ENCODE measurements at regions not wholly inside any gene's neighbourhood (a gene's known extent, or its start where the extent isn't known, plus 50 kb on each side); places are given as distances from the start of the nearest gene placed in this dataset.

GRCh38 chr3:24622138-24622537 lies 127.5 kb upstream of the THRB start:
- H3K79me2 ChIP-seq (replicated peaks; ENCODE audit: insufficient read depth, low read length), result no peaks in the 10 kb centered on the region
- H3K27ac ChIP-seq (ENCODE audit: low read length), result no peak overlapping the region
- H3K4me3 ChIP-seq (ENCODE audit: low read length), result no peak overlapping the region
- H3K9me3 ChIP-seq (ENCODE audit: low read length), result no peaks in the 10 kb centered on the region
- no peak overlapping the region for H3K4me2 ChIP-seq (ENCODE audit: low read length)
- no peaks in the 10 kb centered on the region for H3F3A ChIP-seq (ENCODE audit: insufficient read depth, low read length, poor library complexity, severe bottlenecking)
- no peaks in the 10 kb centered on the region for H4K20me1 ChIP-seq (ENCODE audit: insufficient read depth)
- no peaks in the 10 kb centered on the region for H3K9me2 ChIP-seq (ENCODE audit: insufficient read depth, low read length)
- no peak overlapping the region for H2AFZ ChIP-seq (ENCODE audit: low read depth, low read length)
- H3K27me3 ChIP-seq (ENCODE audit: insufficient read depth, low read depth, low read length), result no peaks in the 10 kb centered on the region
- H3K36me3 ChIP-seq (ENCODE audit: insufficient read depth, low read length), result no peaks in the 10 kb centered on the region
- no peak for TF ChIP-seq EZH2 (IDR thresholded peaks at IDR 0.05; ENCODE audit: borderline replicate concordance, insufficient read depth, low read length, poor library complexity, severe bottlenecking)
- no peak overlapping the region for H3K9ac ChIP-seq (ENCODE audit: low read length)

DNA sequence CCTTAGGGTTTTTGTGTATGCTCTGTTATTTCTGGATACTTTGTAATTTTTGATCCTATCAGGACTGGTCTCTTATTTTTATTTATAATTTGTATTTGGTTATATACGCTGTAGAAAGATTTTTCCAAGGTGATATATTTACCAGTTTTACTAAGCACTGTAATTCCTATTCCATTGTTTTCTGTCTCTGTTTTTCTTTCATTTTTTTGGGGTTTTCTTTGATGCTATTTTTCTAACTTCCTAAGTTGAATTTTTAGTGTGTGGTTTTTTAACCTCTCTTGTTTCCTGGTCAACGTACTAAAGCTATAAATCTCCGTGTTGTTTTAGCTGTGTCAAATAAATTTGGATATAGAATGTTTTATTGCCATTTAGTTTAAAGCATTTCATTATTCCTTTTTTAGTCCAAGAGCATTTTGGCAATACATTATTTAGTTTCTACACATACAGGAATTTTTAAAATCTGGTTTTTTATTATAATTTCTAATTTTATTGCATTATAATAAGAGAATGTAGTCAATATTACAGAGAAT lies 128.1 kb upstream of the THRB start:
- Histone ChIP-seq H3K9ac (ENCODE audit: low read length) (no peak overlapping the region), H4K20me1 (ENCODE audit: insufficient read depth) (no peaks in the 10 kb centered on the region), H2AFZ (ENCODE audit: low read depth, low read length) (no peak overlapping the region), H3K4me2 (ENCODE audit: low read length) (no peak overlapping the region), H3K9me3 (ENCODE audit: low read length) (no peaks in the 10 kb centered on the region), H3K9me2 (ENCODE audit: insufficient read depth, low read length) (no peaks in the 10 kb centered on the region), H3K79me2 (replicated peaks; ENCODE audit: insufficient read depth, low read length) (no peaks in the 10 kb centered on the region), H3K27ac (ENCODE audit: low read length) (no peak overlapping the region), H3F3A (ENCODE audit: insufficient read depth, low read length, poor library complexity, severe bottlenecking) (no peaks in the 10 kb centered on the region), H3K4me3 (ENCODE audit: low read length) (no peak overlapping the region), H3K36me3 (ENCODE audit: insufficient read depth, low read length) (no peaks in the 10 kb centered on the region), H3K27me3 (ENCODE audit: insufficient read depth, low read depth, low read length) (no peaks in the 10 kb centered on the region)
- TF ChIP-seq RAD21 (conservative IDR thresholded peaks at IDR 0.05) (no peak), MXI1 (conservative IDR thresholded peaks at IDR 0.05; ENCODE audit: poor library complexity, severe bottlenecking) (no peak), EZH2 (IDR thresholded peaks at IDR 0.05; ENCODE audit: borderline replicate concordance, insufficient read depth, low read length, poor library complexity, severe bottlenecking) (no peak), REST (IDR thresholded peaks at IDR 0.05; ENCODE audit: borderline replicate concordance) (no peak), POLR2AphosphoS5 (IDR thresholded peaks at IDR 0.05) (no peak), EP300 (conservative IDR thresholded peaks at IDR 0.05; ENCODE audit: poor library complexity, severe bottlenecking) (no peak), SMC3 (conservative IDR thresholded peaks at IDR 0.05; ENCODE audit: poor library complexity) (no peak), TAF1 (IDR thresholded peaks at IDR 0.05; ENCODE audit: low read depth) (no peak)
- TF ChIP-seq, protein P1, sequence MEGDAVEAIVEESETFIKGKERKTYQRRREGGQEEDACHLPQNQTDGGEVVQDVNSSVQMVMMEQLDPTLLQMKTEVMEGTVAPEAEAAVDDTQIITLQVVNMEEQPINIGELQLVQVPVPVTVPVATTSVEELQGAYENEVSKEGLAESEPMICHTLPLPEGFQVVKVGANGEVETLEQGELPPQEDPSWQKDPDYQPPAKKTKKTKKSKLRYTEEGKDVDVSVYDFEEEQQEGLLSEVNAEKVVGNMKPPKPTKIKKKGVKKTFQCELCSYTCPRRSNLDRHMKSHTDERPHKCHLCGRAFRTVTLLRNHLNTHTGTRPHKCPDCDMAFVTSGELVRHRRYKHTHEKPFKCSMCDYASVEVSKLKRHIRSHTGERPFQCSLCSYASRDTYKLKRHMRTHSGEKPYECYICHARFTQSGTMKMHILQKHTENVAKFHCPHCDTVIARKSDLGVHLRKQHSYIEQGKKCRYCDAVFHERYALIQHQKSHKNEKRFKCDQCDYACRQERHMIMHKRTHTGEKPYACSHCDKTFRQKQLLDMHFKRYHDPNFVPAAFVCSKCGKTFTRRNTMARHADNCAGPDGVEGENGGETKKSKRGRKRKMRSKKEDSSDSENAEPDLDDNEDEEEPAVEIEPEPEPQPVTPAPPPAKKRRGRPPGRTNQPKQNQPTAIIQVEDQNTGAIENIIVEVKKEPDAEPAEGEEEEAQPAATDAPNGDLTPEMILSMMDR (IDR thresholded peaks at IDR 0.05; ENCODE audit: poor library complexity, severe bottlenecking), result no peak

DNA sequence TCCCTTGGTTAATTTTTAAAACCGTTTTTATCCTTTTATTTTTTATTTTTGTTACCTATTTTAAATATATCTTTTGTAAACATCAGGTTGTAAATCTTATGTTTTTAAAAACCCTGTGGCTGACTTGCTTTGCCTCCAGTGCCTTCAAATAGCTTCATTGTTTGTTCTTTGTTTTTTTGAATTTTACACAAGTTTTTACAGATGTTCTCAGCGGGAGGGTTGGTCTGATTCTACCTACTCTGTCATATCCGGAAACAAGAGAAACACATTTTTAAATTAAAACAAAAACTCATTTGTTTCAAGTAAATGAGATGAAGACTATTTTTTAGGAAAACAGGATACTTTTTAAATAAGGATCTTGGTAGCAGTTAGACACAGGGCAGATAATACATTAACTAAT lies 129.0 kb upstream of the THRB start:
- H3K9me3 ChIP-seq (ENCODE audit: low read length), result no peaks in the 10 kb centered on the region
- H3K79me2 ChIP-seq (replicated peaks; ENCODE audit: insufficient read depth, low read length), result no peaks in the 10 kb centered on the region
- H3K4me3 ChIP-seq (ENCODE audit: low read length), result no peak overlapping the region
- TF ChIP-seq POLR2AphosphoS5 (IDR thresholded peaks at IDR 0.05) (no peak), REST (IDR thresholded peaks at IDR 0.05; ENCODE audit: borderline replicate concordance) (no peak), SMC3 (conservative IDR thresholded peaks at IDR 0.05; ENCODE audit: poor library complexity) (no peak), RAD21 (conservative IDR thresholded peaks at IDR 0.05) (no peak), EZH2 (IDR thresholded peaks at IDR 0.05; ENCODE audit: borderline replicate concordance, insufficient read depth, low read length, poor library complexity, severe bottlenecking) (no peak), TAF1 (IDR thresholded peaks at IDR 0.05; ENCODE audit: low read depth) (no peak), EP300 (conservative IDR thresholded peaks at IDR 0.05; ENCODE audit: poor library complexity, severe bottlenecking) (no peak), MXI1 (conservative IDR thresholded peaks at IDR 0.05; ENCODE audit: poor library complexity, severe bottlenecking) (no peak)
- TF ChIP-seq, protein P1 (IDR thresholded peaks at IDR 0.05; ENCODE audit: poor library complexity, severe bottlenecking), result no peak
- no peak overlapping the region for H2AFZ ChIP-seq (ENCODE audit: low read depth, low read length)
- no peaks in the 10 kb centered on the region for H4K20me1 ChIP-seq (ENCODE audit: insufficient read depth)
- no peaks in the 10 kb centered on the region for H3K9me2 ChIP-seq (ENCODE audit: insufficient read depth, low read length)
- no peaks in the 10 kb centered on the region for H3F3A ChIP-seq (ENCODE audit: insufficient read depth, low read length, poor library complexity, severe bottlenecking)
- H3K27me3 ChIP-seq (ENCODE audit: insufficient read depth, low read depth, low read length), result no peaks in the 10 kb centered on the region
- H3K4me2 ChIP-seq (ENCODE audit: low read length), result no peak overlapping the region
- H3K36me3 ChIP-seq (ENCODE audit: insufficient read depth, low read length), result no peaks in the 10 kb centered on the region
- H3K27ac ChIP-seq (ENCODE audit: low read length), result no peak overlapping the region
- H3K9ac ChIP-seq (ENCODE audit: low read length), result no peak overlapping the region
